Hypothalamus (tissue), 51 donors: ENCODE measurements at regions not wholly inside any gene's neighbourhood (a gene's known extent, or its start where the extent isn't known, plus 50 kb on each side); places are given as distances from the start of the nearest gene placed in this dataset.

Source experiments
- DNase-seq, 51 donors: peaks; one replicate each; lab custom pipeline; 2025; lab: John Stamatoyannopoulos, UW

DNA sequence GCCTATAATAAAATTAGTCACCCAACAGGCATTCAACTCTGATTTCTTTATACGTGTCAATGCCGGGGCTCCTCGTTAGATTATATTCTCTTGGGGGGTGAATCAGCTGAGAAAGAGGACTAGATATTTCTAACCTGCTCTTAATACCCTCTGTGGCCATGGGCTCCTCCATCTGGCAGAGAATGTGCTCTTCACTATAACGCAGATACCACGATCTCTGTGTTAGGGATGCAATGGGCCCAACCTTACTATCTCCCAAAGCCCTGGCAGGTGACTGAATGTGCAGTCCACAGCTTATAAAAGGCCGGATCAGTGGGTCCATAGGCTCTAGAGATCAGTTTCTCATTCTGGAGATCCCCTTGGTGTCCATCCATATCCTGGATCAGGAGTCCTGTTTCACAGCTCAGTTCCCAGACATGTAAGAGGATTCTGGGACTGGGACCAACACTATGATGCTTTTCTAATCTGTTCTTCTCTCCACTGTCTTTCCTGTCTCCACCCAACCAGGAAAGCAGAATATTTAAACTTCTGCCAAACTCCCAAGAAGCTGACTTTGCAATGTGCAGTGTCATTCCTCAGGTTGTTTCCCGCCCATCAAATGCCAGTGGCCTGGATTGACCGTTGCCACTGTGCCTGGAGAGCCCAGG is 71.4 kb upstream of the CELF4 start:
- DNase-seq: no peak

DNA sequence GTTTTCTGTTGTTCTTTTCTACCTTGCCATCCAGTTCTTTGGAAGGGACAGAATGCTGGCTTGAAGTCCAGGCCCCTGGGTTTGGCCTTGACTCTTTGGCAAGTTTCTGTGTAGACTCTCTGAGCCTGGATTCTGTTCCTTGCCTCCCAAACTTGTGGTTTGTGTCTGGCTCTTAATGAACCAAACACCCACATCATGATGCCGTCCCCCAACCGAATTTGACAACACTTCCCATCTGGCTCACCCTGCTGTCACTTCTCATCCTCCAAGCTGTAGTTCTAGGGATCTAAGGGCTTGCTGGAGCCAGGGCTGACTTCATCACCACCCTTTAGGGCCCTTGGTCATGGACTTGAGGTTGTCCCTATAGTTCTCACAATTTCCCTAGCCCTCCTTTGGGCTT is 68.9 kb upstream of the CELF4 start:
- no peak for DNase-seq

DNA sequence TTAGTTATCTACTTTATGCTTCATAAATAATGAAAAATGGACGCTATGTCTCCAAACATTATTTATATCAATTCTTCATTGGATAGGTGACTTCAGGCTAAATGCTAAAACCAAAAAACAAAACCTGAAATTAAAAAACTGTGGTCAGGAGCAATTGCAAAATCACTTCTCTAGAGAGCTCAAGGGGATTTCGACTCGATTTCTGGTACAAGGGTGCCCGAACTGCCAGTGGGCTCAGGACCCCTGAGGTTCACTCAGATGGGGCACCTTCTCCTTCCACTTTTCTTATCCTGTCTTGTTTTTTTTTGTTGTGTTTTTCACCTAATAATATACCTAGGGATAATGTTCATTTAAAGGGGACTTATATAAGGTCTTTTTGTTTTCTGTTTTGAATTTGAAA is 65.8 kb upstream of the CELF4 start:
- DNase-seq: no peak

DNA sequence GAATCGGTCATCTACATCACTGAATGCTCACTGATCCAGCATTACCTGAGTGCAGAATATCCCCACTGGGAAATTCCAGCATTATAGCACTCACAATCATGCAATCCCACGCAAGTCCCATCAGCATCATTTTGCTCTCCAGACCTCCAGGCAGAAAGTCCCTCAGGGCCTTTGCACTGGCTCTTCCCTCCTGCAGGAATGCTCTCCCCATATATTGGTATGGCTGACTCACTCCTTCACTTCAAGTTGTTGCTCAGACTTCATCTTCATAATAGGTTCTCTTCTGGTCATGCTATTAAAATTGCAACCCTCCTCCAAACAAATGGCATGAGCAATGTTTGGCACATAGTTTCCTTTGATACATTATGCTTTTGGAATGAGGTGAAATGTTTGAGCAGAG is 64.7 kb upstream of the CELF4 start:
- no peak for DNase-seq

DNA sequence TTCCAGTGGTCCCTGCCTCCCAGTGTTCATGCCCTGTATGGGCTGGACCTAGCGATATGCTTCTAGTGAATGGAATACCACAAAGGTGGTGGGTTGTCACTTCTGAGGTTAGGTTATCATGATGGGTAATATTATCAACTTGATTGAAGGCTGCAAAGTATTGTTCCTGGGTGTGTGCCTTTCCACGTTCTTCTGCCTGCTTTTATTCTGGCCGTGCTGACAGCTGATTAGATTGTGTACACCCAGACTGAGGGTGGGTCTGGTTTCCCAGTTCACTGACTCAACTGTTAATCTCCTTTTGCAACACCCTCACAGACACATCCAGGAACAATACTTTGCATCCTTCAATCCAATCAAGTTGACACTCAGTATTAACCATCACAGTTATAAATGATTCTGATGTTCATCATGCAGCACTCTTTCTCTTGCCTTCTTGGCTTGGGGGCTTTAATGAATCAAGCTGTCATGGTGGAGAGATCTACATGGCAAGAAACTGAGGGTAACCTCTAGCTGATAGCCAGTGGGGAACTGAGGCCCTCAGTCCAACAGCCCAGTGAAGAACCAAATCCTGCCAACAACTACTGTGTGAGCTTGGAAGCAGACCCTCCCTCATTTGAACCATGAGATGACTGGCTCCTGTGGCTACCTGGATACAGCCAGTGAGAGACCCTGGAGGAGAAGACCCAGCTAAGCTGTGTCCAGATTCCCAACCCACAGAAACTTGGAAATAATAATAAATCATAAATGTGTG is 63.0 kb upstream of the CELF4 start:
- no peak for DNase-seq

DNA sequence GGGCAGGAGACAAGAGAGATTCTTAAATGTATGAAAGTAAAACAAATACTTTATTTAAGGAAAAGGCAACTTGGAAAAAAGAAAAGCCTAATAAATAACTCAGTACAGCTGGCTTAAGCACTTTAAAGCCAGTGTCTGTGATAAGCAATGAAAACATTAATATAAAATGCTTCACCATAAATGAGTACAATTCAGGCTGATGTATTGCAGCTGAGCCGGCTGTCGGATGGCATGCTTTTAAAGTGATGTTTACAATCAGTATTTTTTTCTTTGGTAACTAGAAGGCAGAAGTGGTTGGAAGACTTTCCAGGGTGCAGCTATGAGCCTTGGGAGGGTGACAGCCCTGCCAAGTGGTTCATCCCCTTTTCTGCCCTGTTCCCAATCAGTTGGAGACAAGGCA is 58.7 kb upstream of the CELF4 start:
- DNase-seq: no peak

DNA sequence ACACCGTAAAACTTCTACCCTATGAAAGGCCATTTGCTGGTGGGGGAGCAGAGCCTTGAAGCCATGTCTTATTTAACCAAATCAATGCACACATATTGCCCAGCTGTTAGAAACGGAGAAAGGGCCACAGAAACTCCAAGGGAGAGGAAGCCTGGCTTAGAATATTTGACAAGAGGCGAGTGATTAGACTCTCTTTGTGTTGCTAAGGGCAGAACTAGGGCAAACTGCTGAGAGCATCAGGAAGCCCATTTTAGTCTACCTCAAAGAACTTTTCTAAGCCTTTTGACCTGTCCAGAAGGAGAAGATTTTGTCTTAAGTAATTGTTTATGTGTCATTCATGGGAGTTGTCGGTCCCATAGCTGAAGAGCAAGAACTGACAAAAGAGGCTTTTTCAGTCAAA is 54.4 kb upstream of the CELF4 start:
- no peak for DNase-seq

DNA sequence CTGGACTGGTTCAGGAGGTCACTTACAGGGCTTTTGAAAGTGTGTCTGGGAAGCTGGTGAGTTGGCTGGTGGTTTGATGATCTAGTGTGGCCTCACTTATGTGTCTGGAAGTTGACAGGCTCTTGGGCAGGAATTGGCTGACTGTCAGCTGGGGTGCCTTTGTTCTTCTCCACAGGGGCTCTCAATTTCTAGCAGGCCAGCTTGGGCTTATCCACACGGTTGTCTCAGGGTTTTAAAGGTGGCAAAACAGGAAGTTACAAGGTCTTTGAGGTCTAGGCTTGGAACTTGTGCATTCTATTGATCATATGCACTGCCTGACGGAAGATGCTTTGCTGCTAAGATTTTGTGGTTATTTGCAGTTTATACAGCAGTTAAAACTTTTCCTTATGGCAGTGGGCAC is 52.0 kb upstream of the CELF4 start:
- no peak for DNase-seq
